ENCODE measurements at regions not wholly inside any gene's neighbourhood (a gene's known extent, or its start where the extent isn't known, plus 50 kb on each side); places are given as distances from the start of the nearest gene placed in this dataset.
A peak's percentile ranks its signal among the peaks of the same experiment; 100 is the strongest.

GRCh38 chr5:115068239-115069086 lies 101.2 kb downstream of the TRIM36 start:
- H3K36me3 ChIP-seq (ENCODE audit: low read depth): no peaks in the 10 kb centered on the region
- peak; percentile 39 for DNase-seq
- H3K4me2 ChIP-seq (ENCODE audit: unreplicated experiment): no peak overlapping the region
- H3K9me2 ChIP-seq (ENCODE audit: insufficient read depth): no peaks in the 10 kb centered on the region
- no peak overlapping the region for H3K9ac ChIP-seq
- no peaks in the 10 kb centered on the region for H4K20me1 ChIP-seq (ENCODE audit: insufficient read depth)
- H2AFZ ChIP-seq: no peak overlapping the region
- no peaks in the 10 kb centered on the region for H3K9me3 ChIP-seq (ENCODE audit: low read depth)
- in situ Hi-C loops (cut with MboI): loop anchor here (25.0 kb wide), 1 partner anchor 1431 kb away; no protein-coding TSS in a partner anchor
- no peaks in the 10 kb centered on the region for H3K4me1 ChIP-seq (ENCODE audit: insufficient read depth)
- H3F3A ChIP-seq (ENCODE audit: insufficient read depth): no peaks in the 10 kb centered on the region
- no peak for TF ChIP-seq EZH2 (IDR thresholded peaks at IDR 0.05; ENCODE audit: insufficient read depth, poor library complexity, severe bottlenecking)
- TF ChIP-seq EZH2phosphoT487 (IDR thresholded peaks at IDR 0.05; ENCODE audit: insufficient read depth, low read depth): no peak
- no peak overlapping the region for H3K27ac ChIP-seq
- WGBS, 2 experiments (ENCODE audit: low coverage in 1 of 2, low lambda C conversion rate in 2 of 2, missing lambda C conversion rate in 2 of 2): 76 to 77% methylated on average over 14 of the region's 14 CpGs
- H3K79me2 ChIP-seq (ENCODE audit: insufficient read depth): no peaks in the 10 kb centered on the region
- no peak overlapping the region for H3K4me3 ChIP-seq
- no peaks in the 10 kb centered on the region; the same call in 1 of the 2 replicates for H3K27me3 ChIP-seq (replicated peaks; ENCODE audit: insufficient read depth)

DNA sequence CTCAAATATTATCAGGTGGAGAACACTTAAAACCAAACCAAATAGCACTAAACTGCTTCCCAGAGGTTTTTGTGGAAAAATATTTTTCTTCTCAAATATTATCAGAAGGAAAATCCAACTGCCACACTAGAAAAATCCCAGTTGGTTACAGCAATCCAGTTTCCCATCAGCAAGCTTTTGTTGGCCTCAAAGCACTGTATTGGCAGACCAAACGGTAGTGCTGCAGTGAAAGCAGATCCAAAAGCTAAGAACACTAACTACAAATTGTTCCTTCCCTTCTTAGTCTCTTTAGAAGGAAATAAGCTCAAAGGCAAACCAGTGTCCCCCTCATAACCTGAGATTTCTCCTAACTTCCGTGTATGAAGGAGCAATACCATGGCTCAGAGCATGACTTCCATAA lies 105.3 kb downstream of the TRIM36 start:
- no peaks in the 10 kb centered on the region for H3K79me2 ChIP-seq (ENCODE audit: insufficient read depth)
- in situ Hi-C loops (cut with MboI): loop anchor here (25.0 kb wide), 1 partner anchor 1427 kb away; no protein-coding TSS in a partner anchor
- H3K9me2 ChIP-seq (ENCODE audit: insufficient read depth): no peaks in the 10 kb centered on the region
- no peaks in the 10 kb centered on the region for H3F3A ChIP-seq (ENCODE audit: insufficient read depth)
- H3K27ac ChIP-seq: no peak overlapping the region
- no peaks in the 10 kb centered on the region for H3K36me3 ChIP-seq (ENCODE audit: low read depth)
- TF ChIP-seq EZH2 (IDR thresholded peaks at IDR 0.05; ENCODE audit: insufficient read depth, poor library complexity, severe bottlenecking) (no peak), EZH2phosphoT487 (IDR thresholded peaks at IDR 0.05; ENCODE audit: insufficient read depth, low read depth) (no peak)
- no peaks in the 10 kb centered on the region for H3K27me3 ChIP-seq (replicated peaks; ENCODE audit: insufficient read depth)
- no peak overlapping the region for H3K9ac ChIP-seq
- no peaks in the 10 kb centered on the region for H4K20me1 ChIP-seq (ENCODE audit: insufficient read depth)
- no peaks in the 10 kb centered on the region for H3K9me3 ChIP-seq (ENCODE audit: low read depth)
- no peaks in the 10 kb centered on the region for H3K4me1 ChIP-seq (ENCODE audit: insufficient read depth)
- H3K4me3 ChIP-seq: no peak overlapping the region
- H2AFZ ChIP-seq: no peak overlapping the region
- 18 to 32% methylated on average over 2 of the region's 2 CpGs for WGBS, 2 experiments (ENCODE audit: low coverage in 1 of 2, low lambda C conversion rate in 2 of 2, missing lambda C conversion rate in 2 of 2)
- DNase-seq: no peak
- no peak overlapping the region for H3K4me2 ChIP-seq (ENCODE audit: unreplicated experiment)

GRCh38 chr5:115054387-115054951 lies 115.2 kb downstream of the TRIM36 start:
- no peak overlapping the region for H2AFZ ChIP-seq
- no peaks in the 10 kb centered on the region for H3K79me2 ChIP-seq (ENCODE audit: insufficient read depth)
- TF ChIP-seq EZH2phosphoT487 (IDR thresholded peaks at IDR 0.05; ENCODE audit: insufficient read depth, low read depth) (no peak), EZH2 (IDR thresholded peaks at IDR 0.05; ENCODE audit: insufficient read depth, poor library complexity, severe bottlenecking) (no peak)
- H3K4me1 ChIP-seq (ENCODE audit: insufficient read depth): no peaks in the 10 kb centered on the region
- no peaks in the 10 kb centered on the region for H3K36me3 ChIP-seq (ENCODE audit: low read depth)
- H3F3A ChIP-seq (ENCODE audit: insufficient read depth): no peaks in the 10 kb centered on the region
- WGBS, 2 experiments (ENCODE audit: low coverage in 1 of 2, low lambda C conversion rate in 2 of 2, missing lambda C conversion rate in 2 of 2): 4 to 25% methylated on average over 1 of the region's 1 CpG
- no peak for DNase-seq
- in situ Hi-C loops (cut with MboI): loop anchor here (25.0 kb wide), 1 partner anchor 1417 kb away; no protein-coding TSS in a partner anchor
- no peak overlapping the region for H3K27ac ChIP-seq
- no peaks in the 10 kb centered on the region for H3K27me3 ChIP-seq (replicated peaks; ENCODE audit: insufficient read depth)
- no peak overlapping the region for H3K4me3 ChIP-seq
- no peaks in the 10 kb centered on the region for H3K9me3 ChIP-seq (ENCODE audit: low read depth)
- H4K20me1 ChIP-seq (ENCODE audit: insufficient read depth): no peaks in the 10 kb centered on the region
- H3K9me2 ChIP-seq (ENCODE audit: insufficient read depth): no peaks in the 10 kb centered on the region
- no peak overlapping the region for H3K9ac ChIP-seq
- no peak overlapping the region for H3K4me2 ChIP-seq (ENCODE audit: unreplicated experiment)

DNA sequence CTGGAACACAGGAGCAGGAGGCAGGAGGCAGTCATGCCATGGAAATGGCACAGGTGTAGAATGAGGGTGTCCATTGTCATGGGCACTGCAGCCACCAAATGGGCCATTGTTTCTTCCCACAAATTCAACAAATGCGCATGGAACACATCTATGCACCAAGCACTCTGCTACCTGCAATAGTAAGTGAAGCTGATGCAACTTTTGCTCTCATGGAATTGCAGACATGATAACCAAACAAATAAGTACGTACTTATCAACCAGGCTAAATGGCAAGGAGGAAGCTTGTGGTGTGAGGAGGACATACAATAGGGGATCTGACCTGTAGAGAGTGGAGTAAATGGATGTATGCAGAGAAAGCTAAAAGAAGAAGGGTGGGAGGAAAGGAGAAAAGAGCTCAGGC lies 116.8 kb downstream of the TRIM36 start:
- no peak for DNase-seq
- in situ Hi-C loops (cut with MboI): loop anchor here (25.0 kb wide), 1 partner anchor 1416 kb away; no protein-coding TSS in a partner anchor
- no peaks in the 10 kb centered on the region for H3K9me3 ChIP-seq (ENCODE audit: low read depth)
- WGBS, 2 experiments (ENCODE audit: low coverage in 1 of 2, low lambda C conversion rate in 2 of 2, missing lambda C conversion rate in 2 of 2): 23 to 32% methylated on average over 2 of the region's 2 CpGs
- H3K27ac ChIP-seq: no peak overlapping the region
- H3K36me3 ChIP-seq (ENCODE audit: low read depth): no peaks in the 10 kb centered on the region
- H3K4me2 ChIP-seq (ENCODE audit: unreplicated experiment): no peak overlapping the region
- TF ChIP-seq EZH2phosphoT487 (IDR thresholded peaks at IDR 0.05; ENCODE audit: insufficient read depth, low read depth): no peak
- TF ChIP-seq EZH2 (IDR thresholded peaks at IDR 0.05; ENCODE audit: insufficient read depth, poor library complexity, severe bottlenecking): no peak
- no peaks in the 10 kb centered on the region for H4K20me1 ChIP-seq (ENCODE audit: insufficient read depth)
- H3K27me3 ChIP-seq (replicated peaks; ENCODE audit: insufficient read depth): no peaks in the 10 kb centered on the region
- no peak overlapping the region for H3K4me3 ChIP-seq
- H3K4me1 ChIP-seq (ENCODE audit: insufficient read depth): no peaks in the 10 kb centered on the region
- H3K9me2 ChIP-seq (ENCODE audit: insufficient read depth): no peaks in the 10 kb centered on the region
- H3K9ac ChIP-seq: no peak overlapping the region
- H3K79me2 ChIP-seq (ENCODE audit: insufficient read depth): no peaks in the 10 kb centered on the region
- H3F3A ChIP-seq (ENCODE audit: insufficient read depth): no peaks in the 10 kb centered on the region
- H2AFZ ChIP-seq: no peak overlapping the region

Data from GM23248 (cell line).